Choroid plexus epithelial cell (primary cell): ENCODE measurements at regions not wholly inside any gene's neighbourhood (a gene's known extent, or its start where the extent isn't known, plus 50 kb on each side); places are given as distances from the start of the nearest gene placed in this dataset.

Source experiments
- DNase-seq: peaks from one replicate; pipeline ENCODE4 v3.0.0-alpha.2; 2010; ENCODE audit warnings: low read depth
- H3K4me3 ChIP-seq: 2 replicates; pipeline ENCODE4 v1.5.1; 2011; ENCODE audit warnings: low read depth, mild to moderate bottlenecking, control low read depth, low read length, moderate library complexity
- CTCF ChIP-seq: conservative IDR thresholded peaks from 2 replicates; pipeline ENCODE4 v1.5.1; 2011; ENCODE audit warnings: low read depth, mild to moderate bottlenecking, control low read depth, inconsistent platforms, low read length, moderate library complexity

- DNase-seq, result no peak
- no peak for TF ChIP-seq CTCF
- no peak overlapping the region for H3K4me3 ChIP-seq
Observed at GRCh38 chr16:54526087-54526486, 239.5 kb upstream of the IRX3 start.

GRCh38 chr16:54525104-54525503 lies 238.5 kb upstream of the IRX3 start:
- DNase-seq, result no peak
- H3K4me3 ChIP-seq, result no peak overlapping the region
- no peak for TF ChIP-seq CTCF

GRCh38 chr16:54522584-54522983 lies 236.0 kb upstream of the IRX3 start:
- no peak for DNase-seq
- no peak overlapping the region for H3K4me3 ChIP-seq
- no peak for TF ChIP-seq CTCF

GRCh38 chr16:54521327-54521726 lies 234.7 kb upstream of the IRX3 start:
- TF ChIP-seq CTCF, result no peak
- no peak for DNase-seq
- H3K4me3 ChIP-seq, result no peak overlapping the region

- TF ChIP-seq CTCF, result no peak
- no peak overlapping the region for H3K4me3 ChIP-seq
- no peak for DNase-seq
Observed at GRCh38 chr16:54519161-54519695, 232.6 kb upstream of the IRX3 start.

- no peak overlapping the region for H3K4me3 ChIP-seq
- no peak for TF ChIP-seq CTCF
- no peak for DNase-seq
Observed at GRCh38 chr16:54517181-54517580, 230.6 kb upstream of the IRX3 start.

- TF ChIP-seq CTCF, result no peak
- no peak overlapping the region for H3K4me3 ChIP-seq
- DNase-seq, result no peak
Observed at GRCh38 chr16:54512467-54512995, 225.9 kb upstream of the IRX3 start.
